ENCODE measurements at regions not wholly inside any gene's neighbourhood (a gene's known extent, or its start where the extent isn't known, plus 50 kb on each side); places are given as distances from the start of the nearest gene placed in this dataset.
"Not testable (repeated sequence)": the region's sequence is repeated elsewhere in the genome, so short reads cannot be mapped to it uniquely, and the experiment has no call there.

GRCh38 chr15:25572191-25572590 lies 133.4 kb upstream of the UBE3A start:
- WGBS (ENCODE audit: insufficient coverage), result 50% methylated on average over 2 of the region's 4 CpGs

DNA sequence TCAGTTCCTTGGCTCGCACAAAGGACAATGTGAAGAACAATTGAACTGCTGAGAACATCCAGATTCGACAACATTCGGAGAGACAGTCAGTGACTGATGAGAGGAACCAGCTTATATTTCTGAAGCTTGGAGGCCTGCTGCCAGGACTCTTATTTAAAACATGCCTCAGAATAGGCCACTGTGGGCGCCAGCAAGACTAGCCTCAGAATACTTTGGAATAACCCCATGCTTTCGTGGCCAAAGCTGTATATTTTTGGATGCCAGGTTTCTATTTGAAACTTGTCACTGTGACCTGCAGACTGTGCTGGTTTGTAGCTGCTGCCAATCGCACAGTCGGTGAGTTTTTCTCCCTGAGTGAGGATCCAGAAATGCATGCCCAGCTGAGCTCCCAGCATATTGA lies 129.9 kb upstream of the UBE3A start:
- ChIA-PET POLR2A (no interaction called here), CTCF (no interaction called here)
- no peak overlapping the region for H3K4me3 Mint-ChIP-seq
- peaks cover under 1 to 20% (median 1%) of the 10 kb centered on the region in 3 donors for H3K9me3 ChIP-seq (ENCODE audit: control extremely low read depth in 1 of 3, control insufficient read depth in 2 of 3, insufficient read depth in 1 of 3, low read length in 2 of 3)
- H3K4me3 ChIP-seq (ENCODE audit: control extremely low read depth in 1 of 5, extremely low read depth in 1 of 5, insufficient read depth in 1 of 5, low read depth in 2 of 5, low read length in 4 of 5), result no peak overlapping the region
- no peak overlapping the region for H3K27ac Mint-ChIP-seq
- H3K4me1 ChIP-seq (ENCODE audit: control insufficient read depth in 2 of 2, insufficient read depth in 2 of 2, low read length in 2 of 2), result no peaks in the 10 kb centered on the region
- 91% methylated on average over 7 of the region's 7 CpGs for WGBS (ENCODE audit: insufficient coverage)
- no peak overlapping the region for H3K27ac ChIP-seq (ENCODE audit: low read length in 2 of 2)
- no peaks in the 10 kb centered on the region for H4K20me1 ChIP-seq (ENCODE audit: control insufficient read depth, insufficient read depth, low read length, poor library complexity, severe bottlenecking)
- H3K27me3 ChIP-seq (replicated peaks in 1 of 4; ENCODE audit: control extremely low read depth in 1 of 4, control insufficient read depth in 3 of 4, insufficient read depth in 4 of 4, low read length in 3 of 4), result no peaks in the 10 kb centered on the region
- intact Hi-C loops (cut with micrococcal nuclease), result no loop called here
- ATAC-seq (ENCODE audit: low read depth) (no peak), DNase-seq (no peak)
- H2AFZ ChIP-seq (ENCODE audit: insufficient read depth, low read depth, low read length, poor library complexity, severe bottlenecking), result no peak overlapping the region
- H3K79me2 ChIP-seq (ENCODE audit: control insufficient read depth, insufficient read depth, low read length), result no peaks in the 10 kb centered on the region
- H3K36me3 ChIP-seq (replicated peaks in 1 of 2; ENCODE audit: control extremely low read depth in 1 of 2, control insufficient read depth in 1 of 2, extremely low read depth in 1 of 2, insufficient read depth in 2 of 2, low read length in 1 of 2), result no peaks in the 10 kb centered on the region
- H3K4me1 Mint-ChIP-seq, result no peaks in the 10 kb centered on the region
- TF ChIP-seq CTCF (IDR thresholded peaks at IDR 0.05), result no peak
- no peak for TF ChIP-seq EZH2 (IDR thresholded peaks at IDR 0.05; ENCODE audit: borderline replicate concordance, insufficient read depth, low read depth, low read length, poor library complexity, severe bottlenecking)
- H3K27me3 Mint-ChIP-seq, result no peaks in the 10 kb centered on the region
- peaks cover 9% of the 10 kb centered on the region for H3K9me3 Mint-ChIP-seq (ENCODE audit: insufficient read depth)
- H3K4me2 ChIP-seq (replicated peaks; ENCODE audit: low read depth, low read length, poor library complexity, severe bottlenecking), result no peak overlapping the region
- H3K9ac ChIP-seq (ENCODE audit: low read length), result no peak overlapping the region

More at GRCh38 chr15:25572191-25572590, 133.4 kb upstream of the UBE3A start:
- TF ChIP-seq CTCF (IDR thresholded peaks at IDR 0.05) (no peak), EZH2 (IDR thresholded peaks at IDR 0.05; ENCODE audit: borderline replicate concordance, insufficient read depth, low read depth, low read length, poor library complexity, severe bottlenecking) (no peak)
- Histone ChIP-seq H3K27ac (ENCODE audit: low read length in 2 of 2) (no peak overlapping the region), H3K9me3 (ENCODE audit: control extremely low read depth in 1 of 3, control insufficient read depth in 2 of 3, insufficient read depth in 1 of 3, low read length in 2 of 3) (peaks cover 1 to 11% (median 2%) of the 10 kb centered on the region in 3 donors), H3K27me3 (replicated peaks in 1 of 4; ENCODE audit: control extremely low read depth in 1 of 4, control insufficient read depth in 3 of 4, insufficient read depth in 4 of 4, low read length in 3 of 4) (no peaks in the 10 kb centered on the region), H2AFZ (ENCODE audit: insufficient read depth, low read depth, low read length, poor library complexity, severe bottlenecking) (no peak overlapping the region), H3K4me3 (ENCODE audit: control extremely low read depth in 1 of 5, extremely low read depth in 1 of 5, insufficient read depth in 1 of 5, low read depth in 2 of 5, low read length in 4 of 5) (no peak overlapping the region), H3K36me3 (replicated peaks in 1 of 2; ENCODE audit: control extremely low read depth in 1 of 2, control insufficient read depth in 1 of 2, extremely low read depth in 1 of 2, insufficient read depth in 2 of 2, low read length in 1 of 2) (no peaks in the 10 kb centered on the region), H3K4me1 (ENCODE audit: control insufficient read depth in 2 of 2, insufficient read depth in 2 of 2, low read length in 2 of 2) (no peaks in the 10 kb centered on the region), H3K4me2 (replicated peaks; ENCODE audit: low read depth, low read length, poor library complexity, severe bottlenecking) (no peak overlapping the region), H3K79me2 (ENCODE audit: control insufficient read depth, insufficient read depth, low read length) (no peaks in the 10 kb centered on the region), H4K20me1 (ENCODE audit: control insufficient read depth, insufficient read depth, low read length, poor library complexity, severe bottlenecking) (no peaks in the 10 kb centered on the region), H3K9ac (ENCODE audit: low read length) (no peak overlapping the region)
- ChIA-PET CTCF (no interaction called here), POLR2A (no interaction called here)
- ATAC-seq (ENCODE audit: low read depth), result no peak
- no peak for DNase-seq
- no peaks in the 10 kb centered on the region for H3K27me3 Mint-ChIP-seq
- H3K27ac Mint-ChIP-seq, result no peak overlapping the region
- intact Hi-C loops (cut with micrococcal nuclease), result no loop called here
- H3K9me3 Mint-ChIP-seq (ENCODE audit: insufficient read depth), result peaks cover 4% of the 10 kb centered on the region
- no peaks in the 10 kb centered on the region for H3K4me1 Mint-ChIP-seq
- no peak overlapping the region for H3K4me3 Mint-ChIP-seq

- H3K36me3 ChIP-seq (replicated peaks in 1 of 2; ENCODE audit: control extremely low read depth in 1 of 2, control insufficient read depth in 1 of 2, extremely low read depth in 1 of 2, insufficient read depth in 2 of 2, low read length in 1 of 2); H3K4me1 Mint-ChIP-seq; H3K4me3 Mint-ChIP-seq; POLR2A ChIA-PET; CTCF ChIA-PET; H3K4me2 ChIP-seq (replicated peaks; ENCODE audit: low read depth, low read length, poor library complexity, severe bottlenecking); ATAC-seq (ENCODE audit: low read depth); H3K4me1 ChIP-seq (ENCODE audit: control insufficient read depth in 2 of 2, insufficient read depth in 2 of 2, low read length in 2 of 2); H3K27me3 ChIP-seq (replicated peaks in 1 of 4; ENCODE audit: control extremely low read depth in 1 of 4, control insufficient read depth in 3 of 4, insufficient read depth in 4 of 4, low read length in 3 of 4); DNase-seq; H3K27me3 Mint-ChIP-seq; H3K27ac Mint-ChIP-seq; intact Hi-C loops (cut with micrococcal nuclease); H3K79me2 ChIP-seq (ENCODE audit: control insufficient read depth, insufficient read depth, low read length); H4K20me1 ChIP-seq (ENCODE audit: control insufficient read depth, insufficient read depth, low read length, poor library complexity, severe bottlenecking); H3K27ac ChIP-seq (ENCODE audit: low read length in 2 of 2); H3K4me3 ChIP-seq (ENCODE audit: control extremely low read depth in 1 of 5, extremely low read depth in 1 of 5, insufficient read depth in 1 of 5, low read depth in 2 of 5, low read length in 4 of 5); H2AFZ ChIP-seq (ENCODE audit: insufficient read depth, low read depth, low read length, poor library complexity, severe bottlenecking); H3K9ac ChIP-seq (ENCODE audit: low read length); H3K9me3 Mint-ChIP-seq (ENCODE audit: insufficient read depth): not testable (repeated sequence)
- peaks cover 0 to 20% (median 0%) of the 10 kb centered on the region in 3 donors for H3K9me3 ChIP-seq (ENCODE audit: control extremely low read depth in 1 of 3, control insufficient read depth in 2 of 3, insufficient read depth in 1 of 3, low read length in 2 of 3)
- 83% methylated on average over 3 of the region's 6 CpGs for WGBS (ENCODE audit: insufficient coverage)
These were observed 127.7 kb upstream of the UBE3A start for GRCh38 chr15:25566545-25566944.
